ENCODE measurements at regions not wholly inside any gene's neighbourhood (a gene's known extent, or its start where the extent isn't known, plus 50 kb on each side); places are given as distances from the start of the nearest gene placed in this dataset.

GRCh38 chr13:64158908-64159307 is 2743.3 kb upstream of the PCDH20 start:
- Histone ChIP-seq H4K20me1 (ENCODE audit: insufficient read depth, low read length, poor library complexity, severe bottlenecking) (no peaks in the 10 kb centered on the region), H3K36me3 (ENCODE audit: insufficient read depth, low read length) (no peaks in the 10 kb centered on the region), H3K79me2 (ENCODE audit: insufficient read depth, low read length) (no peaks in the 10 kb centered on the region), H3K9me3 (ENCODE audit: insufficient read depth, low read depth, low read length) (no peaks in the 10 kb centered on the region), H3K9ac (ENCODE audit: low read depth, low read length, poor library complexity, severe bottlenecking) (no peak overlapping the region), H3K4me2 (ENCODE audit: low read depth, low read length, poor library complexity, severe bottlenecking) (peak overlapping the region; percentile 20), H2AFZ (ENCODE audit: low read length) (peak overlapping the region; percentile 58), H3K4me1 (ENCODE audit: insufficient read depth, low read length, poor library complexity, severe bottlenecking) (peaks cover 9% of the 10 kb centered on the region), H3K9me2 (replicated peaks; ENCODE audit: low read depth, low read length) (no peaks in the 10 kb centered on the region), H3K27me3 (ENCODE audit: insufficient read depth, low read length, poor library complexity, severe bottlenecking) (no peaks in the 10 kb centered on the region), H3K4me3 (ENCODE audit: low read length, poor library complexity, severe bottlenecking) (no peak overlapping the region), H3F3A (ENCODE audit: low read depth) (no peaks in the 10 kb centered on the region)
- no peak for TF ChIP-seq EZH2phosphoT487 (IDR thresholded peaks at IDR 0.05; ENCODE audit: borderline replicate concordance)

GRCh38 chr13:64154514-64154913 is 2738.9 kb upstream of the PCDH20 start:
- Histone ChIP-seq H3K27me3 (ENCODE audit: insufficient read depth, low read length, poor library complexity, severe bottlenecking) (no peaks in the 10 kb centered on the region), H2AFZ (ENCODE audit: low read length) (no peak overlapping the region), H3K4me2 (ENCODE audit: low read depth, low read length, poor library complexity, severe bottlenecking) (no peak overlapping the region), H4K20me1 (ENCODE audit: insufficient read depth, low read length, poor library complexity, severe bottlenecking) (no peaks in the 10 kb centered on the region), H3F3A (ENCODE audit: low read depth) (no peaks in the 10 kb centered on the region), H3K36me3 (ENCODE audit: insufficient read depth, low read length) (no peaks in the 10 kb centered on the region), H3K9me2 (replicated peaks; ENCODE audit: low read depth, low read length) (no peaks in the 10 kb centered on the region), H3K4me1 (ENCODE audit: insufficient read depth, low read length, poor library complexity, severe bottlenecking) (peaks cover 7% of the 10 kb centered on the region), H3K4me3 (ENCODE audit: low read length, poor library complexity, severe bottlenecking) (no peak overlapping the region), H3K79me2 (ENCODE audit: insufficient read depth, low read length) (no peaks in the 10 kb centered on the region), H3K9me3 (ENCODE audit: insufficient read depth, low read depth, low read length) (peaks cover 9% of the 10 kb centered on the region; the same call in 1 of the 2 replicates), H3K9ac (ENCODE audit: low read depth, low read length, poor library complexity, severe bottlenecking) (no peak overlapping the region)
- TF ChIP-seq CTCF (conservative IDR thresholded peaks at IDR 0.05; ENCODE audit: low read length) (peak; percentile 66), EZH2phosphoT487 (IDR thresholded peaks at IDR 0.05; ENCODE audit: borderline replicate concordance) (no peak)

GRCh38 chr13:64130600-64130999 is 2715.0 kb upstream of the PCDH20 start:
- H3K4me1 ChIP-seq (ENCODE audit: insufficient read depth, low read length, poor library complexity, severe bottlenecking): no peaks in the 10 kb centered on the region
- TF ChIP-seq EZH2phosphoT487 (IDR thresholded peaks at IDR 0.05; ENCODE audit: borderline replicate concordance): no peak
- no peak for TF ChIP-seq CTCF (conservative IDR thresholded peaks at IDR 0.05; ENCODE audit: low read length)
- H3K36me3 ChIP-seq (ENCODE audit: insufficient read depth, low read length): no peaks in the 10 kb centered on the region
- no peak overlapping the region; the same call in 1 of the 2 replicates for H2AFZ ChIP-seq (ENCODE audit: low read length)
- no peaks in the 10 kb centered on the region for H3K79me2 ChIP-seq (ENCODE audit: insufficient read depth, low read length)
- no peaks in the 10 kb centered on the region for H4K20me1 ChIP-seq (ENCODE audit: insufficient read depth, low read length, poor library complexity, severe bottlenecking)
- no peaks in the 10 kb centered on the region for H3F3A ChIP-seq (ENCODE audit: low read depth)
- no peaks in the 10 kb centered on the region for H3K9me2 ChIP-seq (replicated peaks; ENCODE audit: low read depth, low read length)
- no peak overlapping the region for H3K4me3 ChIP-seq (ENCODE audit: low read length, poor library complexity, severe bottlenecking)
- no peak overlapping the region for H3K9ac ChIP-seq (ENCODE audit: low read depth, low read length, poor library complexity, severe bottlenecking)
- H3K9me3 ChIP-seq (ENCODE audit: insufficient read depth, low read depth, low read length): no peaks in the 10 kb centered on the region
- no peaks in the 10 kb centered on the region for H3K27me3 ChIP-seq (ENCODE audit: insufficient read depth, low read length, poor library complexity, severe bottlenecking)
- no peak overlapping the region for H3K4me2 ChIP-seq (ENCODE audit: low read depth, low read length, poor library complexity, severe bottlenecking)

- H3K4me2 ChIP-seq (ENCODE audit: low read depth, low read length, poor library complexity, severe bottlenecking): no peak overlapping the region
- H3K4me1 ChIP-seq (ENCODE audit: insufficient read depth, low read length, poor library complexity, severe bottlenecking): no peaks in the 10 kb centered on the region
- no peak overlapping the region for H3K4me3 ChIP-seq (ENCODE audit: low read length, poor library complexity, severe bottlenecking)
- no peaks in the 10 kb centered on the region for H3K9me2 ChIP-seq (replicated peaks; ENCODE audit: low read depth, low read length)
- H3F3A ChIP-seq (ENCODE audit: low read depth): no peaks in the 10 kb centered on the region
- TF ChIP-seq EZH2phosphoT487 (IDR thresholded peaks at IDR 0.05; ENCODE audit: borderline replicate concordance): no peak
- TF ChIP-seq CTCF (conservative IDR thresholded peaks at IDR 0.05; ENCODE audit: low read length): no peak
- H3K9ac ChIP-seq (ENCODE audit: low read depth, low read length, poor library complexity, severe bottlenecking): no peak overlapping the region
- H3K27me3 ChIP-seq (ENCODE audit: insufficient read depth, low read length, poor library complexity, severe bottlenecking): no peaks in the 10 kb centered on the region
- no peaks in the 10 kb centered on the region for H3K9me3 ChIP-seq (ENCODE audit: insufficient read depth, low read depth, low read length)
- H2AFZ ChIP-seq (ENCODE audit: low read length): no peak overlapping the region; the same call in 1 of the 2 replicates
- H4K20me1 ChIP-seq (ENCODE audit: insufficient read depth, low read length, poor library complexity, severe bottlenecking): no peaks in the 10 kb centered on the region
- no peaks in the 10 kb centered on the region for H3K36me3 ChIP-seq (ENCODE audit: insufficient read depth, low read length)
- H3K79me2 ChIP-seq (ENCODE audit: insufficient read depth, low read length): no peaks in the 10 kb centered on the region
Observed at GRCh38 chr13:64130171-64130570, 2714.5 kb upstream of the PCDH20 start.

Data from Loucy (cell line).